NCI-H2196 treated with DMSO at 0.1 percent for 48 hours (cell line): ENCODE measurements at regions not wholly inside any gene's neighbourhood (a gene's known extent, or its start where the extent isn't known, plus 50 kb on each side); places are given as distances from the start of the nearest gene placed in this dataset.

ENCODE experiments used
- DNase-seq: peaks from one replicate; lab custom pipeline; 2025; ENCODE audit not compliant: unreplicated experiment; lab: John Stamatoyannopoulos, UW

DNA sequence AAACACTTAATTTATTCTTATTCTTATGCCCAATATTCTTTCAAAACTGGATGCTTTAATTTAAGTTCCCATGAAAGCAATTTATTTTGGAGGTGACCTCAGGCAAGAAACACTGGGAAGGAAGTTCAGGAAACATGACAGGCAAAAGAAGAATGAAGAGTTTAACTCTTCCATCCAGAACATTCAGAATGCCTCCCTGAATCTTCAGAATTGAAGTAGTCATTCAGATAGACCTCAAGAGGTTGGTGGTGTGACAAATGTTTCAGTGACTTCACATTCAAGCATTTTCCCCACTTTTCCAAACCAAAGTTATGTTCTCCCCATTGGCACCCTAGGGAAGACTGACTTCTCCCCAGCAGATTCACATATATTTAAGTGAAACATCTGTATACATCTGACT is 110.5 kb downstream of the HAO1 start:
- no peak for DNase-seq
